ENCODE measurements at regions not wholly inside any gene's neighbourhood (a gene's known extent, or its start where the extent isn't known, plus 50 kb on each side); places are given as distances from the start of the nearest gene placed in this dataset.

- Mint-ChIP-seq H3K4me3 (no peak overlapping the region), H3K9me3 (ENCODE audit: insufficient read depth) (peaks cover 2% of the 10 kb centered on the region), H3K27me3 (no peaks in the 10 kb centered on the region), H3K27ac (no peak overlapping the region), H3K4me1 (no peaks in the 10 kb centered on the region)
- Histone ChIP-seq H3K4me3 (ENCODE audit: control extremely low read depth in 1 of 5, extremely low read depth in 1 of 5, insufficient read depth in 1 of 5, low read depth in 2 of 5, low read length in 4 of 5) (no peak overlapping the region), H3K79me2 (ENCODE audit: control insufficient read depth, insufficient read depth, low read length) (no peaks in the 10 kb centered on the region), H2AFZ (ENCODE audit: insufficient read depth, low read depth, low read length, poor library complexity, severe bottlenecking) (no peak overlapping the region), H3K36me3 (replicated peaks in 1 of 2; ENCODE audit: control extremely low read depth in 1 of 2, control insufficient read depth in 1 of 2, extremely low read depth in 1 of 2, insufficient read depth in 2 of 2, low read length in 1 of 2) (no peaks in the 10 kb centered on the region), H4K20me1 (ENCODE audit: control insufficient read depth, insufficient read depth, low read length, poor library complexity, severe bottlenecking) (no peaks in the 10 kb centered on the region), H3K27me3 (replicated peaks in 1 of 4; ENCODE audit: control extremely low read depth in 1 of 4, control insufficient read depth in 3 of 4, insufficient read depth in 4 of 4, low read length in 3 of 4) (no peaks in the 10 kb centered on the region), H3K9me3 (ENCODE audit: control extremely low read depth in 1 of 3, control insufficient read depth in 2 of 3, insufficient read depth in 1 of 3, low read length in 2 of 3) (peaks cover 0 to 6% (median 3%) of the 10 kb centered on the region in 3 donors), H3K9ac (ENCODE audit: low read length) (no peak overlapping the region), H3K4me2 (replicated peaks; ENCODE audit: low read depth, low read length, poor library complexity, severe bottlenecking) (no peak overlapping the region), H3K4me1 (ENCODE audit: control insufficient read depth in 2 of 2, insufficient read depth in 2 of 2, low read length in 2 of 2) (peaks cover 0 to under 1% of the 10 kb centered on the region in 2 donors), H3K27ac (ENCODE audit: low read length in 2 of 2) (no peak overlapping the region)
- TF ChIP-seq CTCF (IDR thresholded peaks at IDR 0.05) (no peak), EZH2 (IDR thresholded peaks at IDR 0.05; ENCODE audit: borderline replicate concordance, insufficient read depth, low read depth, low read length, poor library complexity, severe bottlenecking) (no peak)
- intact Hi-C loops (cut with micrococcal nuclease), result no loop called here
- ATAC-seq (ENCODE audit: low read depth), result no peak
- DNase-seq, result no peak
- ChIA-PET POLR2A (no interaction called here), CTCF (no interaction called here)
Observed at GRCh38 chr4:124065422-124065821, 647.1 kb downstream of the ANKRD50 start.

GRCh38 chr4:124065936-124066335 lies 646.6 kb downstream of the ANKRD50 start:
- no peak overlapping the region for H3K9ac ChIP-seq (ENCODE audit: low read length)
- intact Hi-C loops (cut with micrococcal nuclease), result no loop called here
- ATAC-seq (ENCODE audit: low read depth) (no peak), DNase-seq (no peak)
- H3K4me2 ChIP-seq (replicated peaks; ENCODE audit: low read depth, low read length, poor library complexity, severe bottlenecking), result no peak overlapping the region
- H3K4me3 ChIP-seq (ENCODE audit: control extremely low read depth in 1 of 5, extremely low read depth in 1 of 5, insufficient read depth in 1 of 5, low read depth in 2 of 5, low read length in 4 of 5), result no peak overlapping the region
- H3K9me3 ChIP-seq (ENCODE audit: control extremely low read depth in 1 of 3, control insufficient read depth in 2 of 3, insufficient read depth in 1 of 3, low read length in 2 of 3), result peaks cover 0 to 11% (median 7%) of the 10 kb centered on the region in 3 donors
- H3K4me3 Mint-ChIP-seq, result no peak overlapping the region
- no peaks in the 10 kb centered on the region for H4K20me1 ChIP-seq (ENCODE audit: control insufficient read depth, insufficient read depth, low read length, poor library complexity, severe bottlenecking)
- no peaks in the 10 kb centered on the region for H3K79me2 ChIP-seq (ENCODE audit: control insufficient read depth, insufficient read depth, low read length)
- CTCF ChIA-PET, result no interaction called here
- no peak overlapping the region for H2AFZ ChIP-seq (ENCODE audit: insufficient read depth, low read depth, low read length, poor library complexity, severe bottlenecking)
- TF ChIP-seq CTCF (IDR thresholded peaks at IDR 0.05), result no peak
- TF ChIP-seq EZH2 (IDR thresholded peaks at IDR 0.05; ENCODE audit: borderline replicate concordance, insufficient read depth, low read depth, low read length, poor library complexity, severe bottlenecking), result no peak
- H3K27ac Mint-ChIP-seq, result no peak overlapping the region
- H3K4me1 ChIP-seq (ENCODE audit: control insufficient read depth in 2 of 2, insufficient read depth in 2 of 2, low read length in 2 of 2), result no peaks in the 10 kb centered on the region
- H3K4me1 Mint-ChIP-seq, result no peaks in the 10 kb centered on the region
- no peaks in the 10 kb centered on the region for H3K27me3 ChIP-seq (replicated peaks in 1 of 4; ENCODE audit: control extremely low read depth in 1 of 4, control insufficient read depth in 3 of 4, insufficient read depth in 4 of 4, low read length in 3 of 4)
- no peak overlapping the region for H3K27ac ChIP-seq (ENCODE audit: low read length in 2 of 2)
- peaks cover 6% of the 10 kb centered on the region for H3K9me3 Mint-ChIP-seq (ENCODE audit: insufficient read depth)
- no peaks in the 10 kb centered on the region for H3K36me3 ChIP-seq (replicated peaks in 1 of 2; ENCODE audit: control extremely low read depth in 1 of 2, control insufficient read depth in 1 of 2, extremely low read depth in 1 of 2, insufficient read depth in 2 of 2, low read length in 1 of 2)
- POLR2A ChIA-PET, result no interaction called here
- WGBS (ENCODE audit: insufficient coverage), result no CpG with 5 or more reads among the region's 4 CpGs
- H3K27me3 Mint-ChIP-seq, result no peaks in the 10 kb centered on the region

Data from B cell (primary cell).